OCI-LY3 (cell line): ENCODE measurements at regions not wholly inside any gene's neighbourhood (a gene's known extent, or its start where the extent isn't known, plus 50 kb on each side); places are given as distances from the start of the nearest gene placed in this dataset.

Experiments
- EZH2phosphoT487 ChIP-seq: fragments of 200-600 bp; shearing (Covaris generic); IDR thresholded peaks from 2 replicates; pipeline ENCODE4 v1.6.1; 2018; ENCODE audit warnings: antibody characterized with exemption, mixed run types, low read depth
- TF ChIP-seq, protein P1 (sequence below): fragments of 200-600, 300-600 bp; sonication (generic); IDR thresholded peaks from 2 replicates; pipeline ENCODE4 v1.5.1; 2014; ENCODE audit warnings: antibody characterized with exemption, low read length, low read depth

DNA sequence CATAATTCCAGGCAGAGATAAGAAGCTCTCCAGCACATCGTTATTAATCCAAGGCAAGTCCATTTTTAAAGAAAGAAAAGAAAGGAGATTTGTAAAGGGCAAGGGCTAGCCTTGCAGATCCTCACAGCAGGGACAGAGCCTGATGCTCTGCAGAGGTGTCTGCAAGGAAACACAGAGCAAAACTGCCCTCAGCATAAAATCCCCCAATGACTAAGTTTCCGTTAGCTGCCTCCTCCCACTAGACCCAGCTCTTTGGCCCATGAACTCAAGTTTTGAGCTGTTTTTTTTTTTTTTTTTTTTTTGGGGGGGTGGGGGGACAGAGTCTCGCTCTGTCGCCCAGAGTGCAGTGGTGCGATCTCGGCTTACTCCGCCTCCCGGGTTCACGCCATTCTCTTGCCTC is 300.7 kb downstream of the MTERF1 start:
- TF ChIP-seq, protein P1, sequence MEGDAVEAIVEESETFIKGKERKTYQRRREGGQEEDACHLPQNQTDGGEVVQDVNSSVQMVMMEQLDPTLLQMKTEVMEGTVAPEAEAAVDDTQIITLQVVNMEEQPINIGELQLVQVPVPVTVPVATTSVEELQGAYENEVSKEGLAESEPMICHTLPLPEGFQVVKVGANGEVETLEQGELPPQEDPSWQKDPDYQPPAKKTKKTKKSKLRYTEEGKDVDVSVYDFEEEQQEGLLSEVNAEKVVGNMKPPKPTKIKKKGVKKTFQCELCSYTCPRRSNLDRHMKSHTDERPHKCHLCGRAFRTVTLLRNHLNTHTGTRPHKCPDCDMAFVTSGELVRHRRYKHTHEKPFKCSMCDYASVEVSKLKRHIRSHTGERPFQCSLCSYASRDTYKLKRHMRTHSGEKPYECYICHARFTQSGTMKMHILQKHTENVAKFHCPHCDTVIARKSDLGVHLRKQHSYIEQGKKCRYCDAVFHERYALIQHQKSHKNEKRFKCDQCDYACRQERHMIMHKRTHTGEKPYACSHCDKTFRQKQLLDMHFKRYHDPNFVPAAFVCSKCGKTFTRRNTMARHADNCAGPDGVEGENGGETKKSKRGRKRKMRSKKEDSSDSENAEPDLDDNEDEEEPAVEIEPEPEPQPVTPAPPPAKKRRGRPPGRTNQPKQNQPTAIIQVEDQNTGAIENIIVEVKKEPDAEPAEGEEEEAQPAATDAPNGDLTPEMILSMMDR = no peak
- TF ChIP-seq EZH2phosphoT487 = no peak
